HCT116 (cell line): ENCODE measurements at regions not wholly inside any gene's neighbourhood (a gene's known extent, or its start where the extent isn't known, plus 50 kb on each side); places are given as distances from the start of the nearest gene placed in this dataset.

Source experiments
- ATAC-seq: fragments of 200-7000 bp; cut with Tn5 transposase; 2 replicates; pipeline ENCODE4 v1.9.1; 2020; ENCODE audit warnings: mild to moderate bottlenecking, moderate library complexity
- BruUV-seq: library from RNA; stranded (reverse); fragments of 400-500 nt; replicated peaks from 2 replicates; lab custom pipeline; 2021; lab: Mats Ljungman, UMichigan
- CTCF ChIA-PET: fragments of 300-600 bp; sonication (Branson Sonifier 250); formaldehyde crosslinking; loops from one replicate; lab custom pipeline; 2021; ENCODE audit warnings: antibody characterized with exemption; lab: Charles Lee
- POLR2A ChIA-PET: fragments of 300-600, 350-600 bp; sonication (Branson Sonifier 250); formaldehyde crosslinking; loops from one replicate; lab custom pipeline; 2021; ENCODE audit warnings: antibody characterized with exemption; lab: Charles Lee
- RAD21 ChIA-PET, 2 experiments: fragments of 300-600 bp; sonication (Branson Sonifier 250); formaldehyde crosslinking; loops; one replicate each; lab custom pipeline; 2023; ENCODE audit warnings: low total read pairs in 2 of 2; ENCODE audit not compliant: uncharacterized antibody in 2 of 2, unreplicated experiment in 2 of 2, low non-redundant PET in 1 of 2; lab: Charles Lee
- DNase-seq: peaks from one replicate; pipeline ENCODE4 v3.0.0-alpha.2; 2010; ENCODE audit warnings: low read depth, low spot score
- H2AFZ ChIP-seq: fragments of 200-600 bp; shearing (Covaris generic), sonication (generic); 2 replicates; pipeline ENCODE4 v1.6.1; 2017; ENCODE audit warnings: low read depth, mixed run types, mixed read lengths, antibody characterized with exemption, low read length; ENCODE audit not compliant: poor library complexity, severe bottlenecking
- H3K27ac ChIP-seq: 2 replicates; pipeline ENCODE4 v1.5.1; 2012; ENCODE audit warnings: low read depth, low read length
- H3K27me3 ChIP-seq: fragments of 200-600 bp; sonication (generic); 2 replicates; pipeline ENCODE4 v1.6.1; 2016; ENCODE audit warnings: mixed run types, low read length, mixed read lengths; ENCODE audit not compliant: insufficient read depth
- H3K36me3 ChIP-seq, 2 experiments: fragments of 200-500 bp in 1 of 2; fragments of 200-600 bp in 1 of 2; sonication (Bioruptor generic) in 1 of 2; sonication (generic) in 1 of 2; 2 replicates each; pipeline versions ENCODE4 v1.5.1 to v1.6.1; 2014 to 2016; ENCODE audit warnings: low read length in 2 of 2, inconsistent platforms in 1 of 2, mixed read lengths in 1 of 2, mixed run types in 1 of 2; ENCODE audit not compliant: insufficient read depth in 2 of 2, control insufficient read depth in 1 of 2
- H3K4me1 ChIP-seq, 2 experiments: fragments of 200-600 bp in 1 of 2; sonication (generic) in 1 of 2; 2 replicates each; pipeline versions ENCODE4 v1.5.1 to v1.6.1; 2012 to 2017; ENCODE audit warnings: low read length in 2 of 2, inconsistent platforms in 1 of 2, mild to moderate bottlenecking in 1 of 2, mixed read lengths in 1 of 2, mixed run types in 1 of 2, moderate library complexity in 1 of 2; ENCODE audit not compliant: insufficient read depth in 2 of 2, control insufficient read depth in 1 of 2
- H3K4me2 ChIP-seq: fragments of 200-600 bp; sonication (generic); 2 replicates; pipeline ENCODE4 v1.6.1; 2017; ENCODE audit warnings: mixed run types, low read length, mixed read lengths
- H3K4me3 ChIP-seq, 2 experiments: fragments of 200-600 bp in 1 of 2; sonication (generic) in 1 of 2; replicated peaks in 1 of 2; 2 replicates each; pipeline ENCODE4 v1.5.1; 2011 to 2016; ENCODE audit warnings: low read length in 2 of 2, control low read depth in 1 of 2, low read depth in 1 of 2, mild to moderate bottlenecking in 1 of 2, mixed read lengths in 1 of 2, mixed run types in 1 of 2
- H3K79me2 ChIP-seq: fragments of 200-600 bp; sonication (generic); 2 replicates; pipeline ENCODE4 v1.6.1; 2017; ENCODE audit warnings: mild to moderate bottlenecking, mixed run types, low read length, moderate library complexity, mixed read lengths; ENCODE audit not compliant: insufficient read depth
- H3K9ac ChIP-seq: fragments of 200-600 bp; sonication (generic); 2 replicates; pipeline ENCODE4 v1.6.1; 2016; ENCODE audit warnings: low read length, mixed read lengths
- H3K9me2 ChIP-seq: fragments of 200-600 bp; sonication (generic), shearing (Covaris generic); 2 replicates; pipeline ENCODE4 v1.6.1; 2017; ENCODE audit warnings: mixed run types, mild to moderate bottlenecking, moderate library complexity; ENCODE audit not compliant: insufficient read depth
- H3K9me3 ChIP-seq, 2 experiments: fragments of 200-500 bp in 1 of 2; fragments of 200-600 bp in 1 of 2; sonication (Bioruptor generic) in 1 of 2; sonication (generic) in 1 of 2; 2 replicates each; pipeline ENCODE4 v1.6.1; 2014 to 2017; ENCODE audit warnings: low read length in 2 of 2, mixed read lengths in 2 of 2, inconsistent platforms in 1 of 2, low read depth in 1 of 2, mild to moderate bottlenecking in 1 of 2, mixed run types in 1 of 2, moderate library complexity in 1 of 2; ENCODE audit not compliant: control insufficient read depth in 1 of 2, insufficient read depth in 1 of 2
- H4K20me1 ChIP-seq: fragments of 200-600 bp; sonication (generic), shearing (Covaris generic); 2 replicates; pipeline ENCODE4 v1.6.1; 2017; ENCODE audit warnings: mixed run types, mild to moderate bottlenecking, moderate library complexity; ENCODE audit not compliant: insufficient read depth
- ATF3 ChIP-seq: IDR thresholded peaks from 2 replicates; pipeline ENCODE4 v1.6.1; 2012
- CTCF ChIP-seq, 3 experiments: fragments of 200-600 bp in 1 of 3; sonication (generic) in 1 of 3; IDR thresholded peaks in 2 of 3; conservative IDR thresholded peaks in 1 of 3; 2 replicates each; pipeline ENCODE4 v1.5.1; 2012 to 2017; ENCODE audit warnings: low read depth in 2 of 3, low read length in 2 of 3, antibody characterized with exemption in 1 of 3, borderline replicate concordance in 1 of 3, control low read depth in 1 of 3, mild to moderate bottlenecking in 1 of 3, mixed read lengths in 1 of 3, mixed run types in 1 of 3, moderate library complexity in 1 of 3; ENCODE audit not compliant: insufficient read depth in 1 of 3
- ELF1 ChIP-seq: IDR thresholded peaks from 2 replicates; pipeline ENCODE4 v1.6.1; 2012; ENCODE audit warnings: low read depth, borderline replicate concordance
- EZH2 ChIP-seq: fragments of 200-600 bp; sonication (generic); IDR thresholded peaks from 2 replicates; pipeline ENCODE4 v1.6.1; 2017; ENCODE audit warnings: antibody characterized with exemption, mixed run types
- EZH2phosphoT487 ChIP-seq: fragments of 200-600 bp; IDR thresholded peaks from 2 replicates; pipeline ENCODE4 v1.6.1; 2018; ENCODE audit warnings: antibody characterized with exemption, borderline replicate concordance
- FOSL1 ChIP-seq: IDR thresholded peaks from 2 replicates; pipeline ENCODE4 v1.6.1; 2012; ENCODE audit warnings: low read depth
- JUND ChIP-seq: IDR thresholded peaks from 2 replicates; pipeline ENCODE4 v1.6.1; 2012
- MAX ChIP-seq: IDR thresholded peaks from 2 replicates; pipeline ENCODE4 v1.6.1; 2012
- POLR2A ChIP-seq: IDR thresholded peaks from 2 replicates; pipeline ENCODE4 v1.7.0; 2011; ENCODE audit warnings: borderline replicate concordance; ENCODE audit not compliant: insufficient read depth, insufficient read length; ENCODE audit errors: extremely low read depth
- POLR2AphosphoS5 ChIP-seq: IDR thresholded peaks from 2 replicates; pipeline ENCODE4 v1.6.1; 2011; ENCODE audit warnings: mild to moderate bottlenecking, low read depth, low read length, moderate library complexity
- RAD21 ChIP-seq: IDR thresholded peaks from 2 replicates; pipeline ENCODE4 v1.6.1; 2012; ENCODE audit warnings: low read depth, mild to moderate bottlenecking
- REST ChIP-seq: IDR thresholded peaks from 2 replicates; pipeline ENCODE4 v1.6.1; 2012; ENCODE audit warnings: low read depth
- SIN3A ChIP-seq: IDR thresholded peaks from 2 replicates; pipeline ENCODE4 v1.6.1; 2012; ENCODE audit warnings: low read depth
- SRF ChIP-seq: IDR thresholded peaks from 2 replicates; pipeline ENCODE4 v1.6.1; 2012; ENCODE audit warnings: low read depth
- TCF7L2 ChIP-seq: IDR thresholded peaks from 2 replicates; pipeline ENCODE4 v1.7.0; 2011; ENCODE audit warnings: borderline replicate concordance, inconsistent platforms; ENCODE audit not compliant: insufficient read depth, insufficient read length; ENCODE audit errors: extremely low read depth
- YY1 ChIP-seq: IDR thresholded peaks from 2 replicates; pipeline ENCODE4 v1.6.1; 2011; ENCODE audit warnings: low read length, low read depth, moderate library complexity, mild to moderate bottlenecking; ENCODE audit not compliant: insufficient replicate concordance; ENCODE audit errors: extremely low read depth
- ZBTB33 ChIP-seq: IDR thresholded peaks from 2 replicates; pipeline ENCODE4 v1.6.1; 2011; ENCODE audit warnings: mild to moderate bottlenecking, low read length, moderate library complexity; ENCODE audit not compliant: insufficient replicate concordance; ENCODE audit errors: extremely low read depth
- ZFX ChIP-seq: fragments of 450-650 bp; IDR thresholded peaks from 2 replicates; pipeline ENCODE4 v1.6.1; 2017
- ZNF274 ChIP-seq: fragments of 200-500 bp; sonication (Bioruptor generic); IDR thresholded peaks from 2 replicates; pipeline ENCODE4 v1.6.1; 2014; ENCODE audit warnings: mild to moderate bottlenecking, low read depth, low read length, inconsistent platforms
- intact Hi-C: fragments of 100-400 bp; cut with micrococcal nuclease; formaldehyde crosslinking; loops from 2 replicates; pipeline ENCODE4 v1.10.0; 2022

GRCh38 chr4:131258361-131258760, 1890.7 kb upstream of the PCDH10 start:
- Histone ChIP-seq H3K27me3 (no peaks in the 10 kb centered on the region), H3K9me2 (no peaks in the 10 kb centered on the region), H3K4me3 (no peak overlapping the region), H3K4me2 (no peak overlapping the region), H3K79me2 (no peaks in the 10 kb centered on the region), H3K4me1 (no peaks in the 10 kb centered on the region), H3K9me3 (no peaks in the 10 kb centered on the region), H4K20me1 (no peaks in the 10 kb centered on the region), H3K9ac (no peak overlapping the region), H2AFZ (no peak overlapping the region), H3K36me3 (no peaks in the 10 kb centered on the region), H3K27ac (no peak overlapping the region)
- no peak for DNase-seq
- POLR2A ChIA-PET: no interaction called here
- intact Hi-C loops: no loop called here
- TF ChIP-seq CTCF (IDR thresholded peaks at IDR 0.05 in 2 of 3, conservative IDR thresholded peaks at IDR 0.05 in 1 of 3; ENCODE audit: borderline replicate concordance in 1 of 3, insufficient read depth in 1 of 3, low read depth in 2 of 3, low read length in 2 of 3) (no peak), RAD21 (no peak), ELF1 (no peak), SIN3A (no peak), POLR2AphosphoS5 (no peak), ZFX (no peak), MAX (no peak), POLR2A (no peak), TCF7L2 (no peak), FOSL1 (no peak), ZNF274 (no peak), EZH2phosphoT487 (no peak), JUND (no peak), SRF (no peak), ATF3 (no peak), YY1 (no peak), REST (no peak), ZBTB33 (no peak), EZH2 (no peak)
- CTCF ChIA-PET: no interaction called here
- RAD21 ChIA-PET: no interaction called here
- BruUV-seq: no TSS peak
- no peak for ATAC-seq
